GM19328 (cell line): ENCODE measurements at regions not wholly inside any gene's neighbourhood (a gene's known extent, or its start where the extent isn't known, plus 50 kb on each side); places are given as distances from the start of the nearest gene placed in this dataset.

Source experiments
- ATAC-seq: cut with Tn5 transposase; IDR thresholded peaks from one replicate; pipeline ENCODE4 v1.9.1; 2021; ENCODE audit warnings: mild to moderate bottlenecking, moderate library complexity; ENCODE audit not compliant: unreplicated experiment

- no peak for ATAC-seq
Measured at GRCh38 chr21:28669971-28670653, 322.6 kb downstream of the LTN1 start.

DNA sequence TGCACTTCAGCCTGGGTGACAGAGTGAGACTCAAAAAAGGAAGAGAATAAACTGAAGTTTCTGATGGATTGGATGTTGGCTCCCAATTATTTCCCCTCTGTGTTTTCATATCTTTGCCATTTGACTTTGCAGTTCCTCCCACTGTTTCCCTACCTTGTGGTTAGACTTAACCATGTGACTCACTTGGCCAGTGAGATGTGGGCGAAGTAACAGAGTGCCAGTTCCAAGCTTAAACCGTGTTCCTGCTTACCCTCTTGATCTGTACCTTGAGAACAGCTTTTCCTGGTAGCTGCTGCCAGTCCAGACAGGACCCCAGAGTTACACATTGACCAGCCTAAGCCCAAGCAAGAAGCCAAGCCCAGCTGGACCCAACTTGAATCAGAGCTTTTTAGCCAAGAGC lies 323.4 kb downstream of the LTN1 start:
- no peak for ATAC-seq

GRCh38 chr21:28663754-28664153 lies 328.9 kb downstream of the LTN1 start:
- ATAC-seq = no peak

GRCh38 chr21:28663111-28663693 lies 329.5 kb downstream of the LTN1 start:
- no peak for ATAC-seq

GRCh38 chr21:28657566-28657965 lies 335.1 kb downstream of the LTN1 start:
- ATAC-seq = no peak

GRCh38 chr21:28655471-28655870 lies 337.2 kb downstream of the LTN1 start:
- no peak for ATAC-seq

DNA sequence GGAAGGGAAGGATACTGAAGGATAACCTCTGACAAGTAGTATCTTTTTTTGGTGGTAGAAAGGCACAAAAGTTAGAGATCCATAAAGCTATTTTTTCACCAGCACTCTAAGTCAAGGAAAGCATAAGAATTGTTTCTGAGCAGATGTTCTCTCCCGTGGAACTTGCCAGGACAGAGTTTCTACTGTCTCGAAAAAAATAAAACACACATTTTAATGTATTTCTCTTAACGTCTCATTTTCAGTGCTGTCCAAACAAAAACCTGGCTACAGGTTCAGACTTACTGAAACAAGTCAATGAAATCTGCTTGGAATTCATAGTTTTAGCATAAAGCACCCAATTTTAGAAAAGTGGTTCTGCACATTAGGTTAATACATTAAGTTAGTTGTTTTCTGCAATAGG lies 338.3 kb downstream of the LTN1 start:
- no peak for ATAC-seq

DNA sequence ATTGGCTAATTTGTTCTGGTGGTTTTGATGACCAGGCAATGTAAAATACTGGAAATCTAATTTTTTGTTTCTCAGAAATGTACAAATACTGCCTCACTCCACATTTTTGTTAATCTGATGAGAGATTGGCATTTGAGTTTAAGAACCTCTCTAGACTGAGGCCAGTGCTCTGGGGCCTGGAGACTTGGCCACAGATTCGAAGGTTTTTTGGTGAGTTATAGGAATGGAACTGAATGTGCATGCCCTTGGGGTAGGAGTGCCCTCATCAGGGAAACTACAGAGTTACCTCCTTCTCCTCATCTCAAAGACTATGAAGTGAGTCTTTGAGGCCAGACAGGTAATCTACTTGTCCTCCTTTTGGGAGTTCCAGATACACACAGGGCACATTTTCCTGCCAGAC lies 347.9 kb downstream of the LTN1 start:
- ATAC-seq = no peak

DNA sequence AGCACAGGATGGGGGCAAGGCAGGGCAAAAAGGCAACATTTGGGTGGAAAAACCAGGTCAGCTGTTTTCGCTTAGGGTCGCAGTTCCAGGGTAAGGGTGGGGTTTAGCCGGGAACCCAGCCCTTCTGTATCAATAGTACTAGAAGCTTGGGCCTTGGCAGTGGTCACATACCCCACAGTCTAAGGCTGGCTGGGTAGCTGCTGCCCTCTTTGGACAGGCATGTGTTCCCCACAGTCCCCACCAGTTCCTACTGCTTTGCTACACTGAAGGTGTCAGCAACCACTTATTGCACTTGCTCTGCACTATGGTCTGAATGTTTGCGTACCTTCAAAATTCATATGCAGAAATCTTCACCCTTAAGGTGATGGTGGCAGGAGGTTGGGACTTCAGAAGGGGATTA lies 349.8 kb downstream of the LTN1 start:
- no peak for ATAC-seq

- ATAC-seq = no peak
Measured at GRCh38 chr21:28641731-28642130, 350.9 kb downstream of the LTN1 start.

GRCh38 chr21:28640326-28640725 lies 352.4 kb downstream of the LTN1 start:
- ATAC-seq = no peak

DNA sequence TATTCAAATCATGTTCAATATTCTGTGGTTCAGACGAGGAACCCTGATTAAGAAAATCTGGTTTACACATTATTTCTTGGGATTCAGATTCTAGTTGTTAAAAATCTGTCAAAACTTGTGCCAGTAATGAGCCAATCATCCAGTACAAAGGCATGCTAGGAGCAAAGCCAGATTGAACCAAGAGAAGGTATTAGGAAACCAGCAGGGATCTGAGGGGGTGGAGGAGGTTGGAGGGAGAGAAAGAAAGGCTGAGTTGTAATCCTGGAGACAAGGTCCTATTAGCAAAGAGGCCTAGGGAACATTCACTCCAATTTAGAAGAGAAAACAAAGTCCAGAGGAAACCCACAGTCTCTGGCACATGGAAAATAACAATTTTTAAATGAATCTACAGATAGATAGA lies 352.9 kb downstream of the LTN1 start:
- ATAC-seq = no peak

- no peak for ATAC-seq
Measured at GRCh38 chr21:28636752-28637691, 355.7 kb downstream of the LTN1 start.

- no peak for ATAC-seq
Measured at GRCh38 chr21:28635541-28635940, 357.1 kb downstream of the LTN1 start.

GRCh38 chr21:28633839-28634555 lies 358.7 kb downstream of the LTN1 start:
- ATAC-seq = no peak

- no peak for ATAC-seq
Measured at GRCh38 chr21:28632755-28633408, 359.8 kb downstream of the LTN1 start.

DNA sequence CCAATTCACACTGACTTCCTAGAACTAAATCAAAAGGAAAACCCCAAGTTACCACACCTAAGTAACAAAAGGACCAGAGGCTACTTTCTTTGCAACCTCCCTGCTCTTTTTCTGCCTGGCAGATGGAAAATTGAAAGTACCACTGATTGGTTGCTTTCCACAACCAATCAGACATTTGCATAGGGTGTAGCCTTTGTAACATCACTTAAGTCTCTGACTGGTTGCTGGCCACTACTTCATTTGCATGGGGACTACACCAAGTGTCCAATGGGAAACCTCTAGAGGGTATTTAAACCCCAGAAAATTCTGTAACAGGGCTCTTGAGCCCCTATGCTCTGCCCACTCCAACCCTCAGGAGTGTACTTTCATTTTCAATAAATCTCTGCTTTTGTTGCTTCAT lies 365.0 kb downstream of the LTN1 start:
- ATAC-seq = no peak

GRCh38 chr21:28627261-28627660 lies 365.4 kb downstream of the LTN1 start:
- no peak for ATAC-seq

GRCh38 chr21:28624626-28625025 lies 368.1 kb downstream of the LTN1 start:
- ATAC-seq = no peak

GRCh38 chr21:28617300-28617699 lies 375.4 kb downstream of the LTN1 start:
- no peak for ATAC-seq

DNA sequence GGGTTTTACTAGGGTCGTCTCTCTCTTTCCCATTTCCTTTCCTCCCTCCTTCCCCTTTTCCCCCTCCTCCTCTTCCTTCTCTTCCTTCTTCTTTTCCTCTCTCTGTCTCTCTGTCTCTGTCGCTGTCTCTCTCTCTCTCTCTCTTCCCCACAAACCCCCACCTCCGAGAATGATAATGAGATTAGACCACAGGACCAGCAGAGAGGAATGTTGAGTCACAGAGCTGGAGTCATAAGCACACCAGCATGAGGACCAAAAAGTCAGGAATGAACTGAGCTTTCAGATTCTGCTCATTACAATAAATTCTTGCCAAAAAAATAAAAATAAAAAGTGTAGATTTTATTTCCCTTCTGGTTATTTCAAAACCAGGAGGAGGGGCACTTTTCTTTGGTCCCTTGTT lies 377.4 kb downstream of the LTN1 start:
- no peak for ATAC-seq
